Activated naive CD8-positive, alpha-beta T cell treated with anti-CD3 and anti-CD28 coated beads, Interleukin-2, amount 10 ng/mL, durations not matched to agents 7 days and 5 days (primary cell): ENCODE measurements at regions not wholly inside any gene's neighbourhood (a gene's known extent, or its start where the extent isn't known, plus 50 kb on each side); places are given as distances from the start of the nearest gene placed in this dataset.
A peak's percentile ranks its signal among the peaks of the same experiment; 100 is the strongest.

ENCODE experiments used
- ATAC-seq: fragments of 150-1000 bp; cut with Tn5 transposase; one replicate; pipeline ENCODE4 v1.10.0; 2021; ENCODE audit warnings: low read depth, moderate library complexity
- POLR2A ChIA-PET: fragments of 350-600 bp; sonication (Branson Sonifier 250); formaldehyde crosslinking; loops from one replicate; lab custom pipeline; 2021; ENCODE audit warnings: antibody characterized with exemption; lab: Charles Lee
- DNase-seq: peaks from one replicate; pipeline ENCODE4 v3.0.0; 2021
- H3K27ac Mint-ChIP-seq: one replicate; pipeline ENCODE4 v1.8.0; 2022; ENCODE audit warnings: mild to moderate bottlenecking, mixed read lengths
- H3K27me3 Mint-ChIP-seq: one replicate; pipeline ENCODE4 v1.8.0; 2022; ENCODE audit warnings: mild to moderate bottlenecking, moderate library complexity, mixed read lengths
- H3K36me3 Mint-ChIP-seq: one replicate; pipeline ENCODE4 v1.8.0; 2021; ENCODE audit warnings: mild to moderate bottlenecking, mixed read lengths
- H3K4me1 Mint-ChIP-seq: one replicate; pipeline ENCODE4 v1.8.0; 2021; ENCODE audit warnings: mixed read lengths
- H3K4me3 Mint-ChIP-seq: one replicate; pipeline ENCODE4 v1.8.0; 2022; ENCODE audit warnings: mild to moderate bottlenecking, moderate library complexity, mixed read lengths
- H3K9me3 Mint-ChIP-seq: one replicate; pipeline ENCODE4 v1.8.0; 2021; ENCODE audit warnings: mixed read lengths

GRCh38 chr3:177589911-177590381 lies 392.7 kb upstream of the TBL1XR1 start:
- H3K4me1 Mint-ChIP-seq = peaks cover 24% of the 10 kb centered on the region
- ATAC-seq (peak; percentile 65), DNase-seq (no peak)
- H3K4me3 Mint-ChIP-seq = peak overlapping the region; percentile 26
- H3K9me3 Mint-ChIP-seq = peaks cover 2% of the 10 kb centered on the region
- peak overlapping the region; percentile 63 for H3K27ac Mint-ChIP-seq
- H3K36me3 Mint-ChIP-seq = peaks cover 8% of the 10 kb centered on the region
- POLR2A ChIA-PET = interaction anchor here (1.3 kb wide), 1 partner anchor 9 kb away, joined by 4 read pairs; no protein-coding TSS in a partner anchor
- no peaks in the 10 kb centered on the region for H3K27me3 Mint-ChIP-seq

GRCh38 chr3:177590826-177591225 lies 393.5 kb upstream of the TBL1XR1 start:
- Mint-ChIP-seq H3K27me3 (no peaks in the 10 kb centered on the region), H3K4me1 (peaks cover 29% of the 10 kb centered on the region), H3K27ac (peak overlapping the region; percentile 70), H3K9me3 (peaks cover 2% of the 10 kb centered on the region), H3K4me3 (peak overlapping the region; percentile 55), H3K36me3 (peaks cover 7% of the 10 kb centered on the region)
- no peak for DNase-seq
- no peak for ATAC-seq
- POLR2A ChIA-PET = no interaction called here

- peaks cover 2% of the 10 kb centered on the region for H3K9me3 Mint-ChIP-seq
- H3K27me3 Mint-ChIP-seq = no peaks in the 10 kb centered on the region
- H3K4me3 Mint-ChIP-seq = peak overlapping the region; percentile 23
- peaks cover 6% of the 10 kb centered on the region for H3K36me3 Mint-ChIP-seq
- ATAC-seq = peak; percentile 44
- peaks cover 35% of the 10 kb centered on the region for H3K4me1 Mint-ChIP-seq
- POLR2A ChIA-PET = no interaction called here
- H3K27ac Mint-ChIP-seq = peak overlapping the region; percentile 65
- no peak for DNase-seq
Observed at GRCh38 chr3:177591379-177591778, 394.1 kb upstream of the TBL1XR1 start.

GRCh38 chr3:177594096-177594495 lies 396.8 kb upstream of the TBL1XR1 start:
- no peak overlapping the region for H3K27ac Mint-ChIP-seq
- no peak overlapping the region for H3K4me3 Mint-ChIP-seq
- no peaks in the 10 kb centered on the region for H3K27me3 Mint-ChIP-seq
- peaks cover 2% of the 10 kb centered on the region for H3K36me3 Mint-ChIP-seq
- no peaks in the 10 kb centered on the region for H3K9me3 Mint-ChIP-seq
- POLR2A ChIA-PET = no interaction called here
- ATAC-seq = no peak
- DNase-seq = no peak
- peaks cover 57% of the 10 kb centered on the region for H3K4me1 Mint-ChIP-seq

GRCh38 chr3:177595530-177596188 lies 398.4 kb upstream of the TBL1XR1 start:
- H3K4me3 Mint-ChIP-seq = no peak overlapping the region
- peaks cover 58% of the 10 kb centered on the region for H3K4me1 Mint-ChIP-seq
- POLR2A ChIA-PET = interaction anchor here (0.7 kb wide), 1 partner anchor 19 kb away, joined by 3 read pairs; no protein-coding TSS in a partner anchor
- no peak for DNase-seq
- no peaks in the 10 kb centered on the region for H3K27me3 Mint-ChIP-seq
- H3K27ac Mint-ChIP-seq = no peak overlapping the region
- no peaks in the 10 kb centered on the region for H3K9me3 Mint-ChIP-seq
- peaks cover 5% of the 10 kb centered on the region for H3K36me3 Mint-ChIP-seq
- no peak for ATAC-seq

GRCh38 chr3:177596248-177596815 lies 399.1 kb upstream of the TBL1XR1 start:
- no peak overlapping the region for H3K4me3 Mint-ChIP-seq
- H3K27ac Mint-ChIP-seq = peak overlapping the region; percentile 95
- no peaks in the 10 kb centered on the region for H3K9me3 Mint-ChIP-seq
- no peaks in the 10 kb centered on the region for H3K27me3 Mint-ChIP-seq
- peaks cover 6% of the 10 kb centered on the region for H3K36me3 Mint-ChIP-seq
- H3K4me1 Mint-ChIP-seq = peaks cover 55% of the 10 kb centered on the region
- no peak for ATAC-seq
- no peak for DNase-seq
- POLR2A ChIA-PET = no interaction called here

GRCh38 chr3:177596816-177597271 lies 399.6 kb upstream of the TBL1XR1 start:
- POLR2A ChIA-PET = interaction anchor here (1.2 to 1.3 kb wide), 2 partner anchors 58 to 399 kb away, joined by 4 to 5 read pairs; partner anchors contain the start of gene TBL1XR1
- Mint-ChIP-seq H3K36me3 (peaks cover 6% of the 10 kb centered on the region), H3K27me3 (no peaks in the 10 kb centered on the region), H3K4me3 (peak overlapping the region; percentile 79), H3K27ac (peak overlapping the region; percentile 95), H3K4me1 (peaks cover 51% of the 10 kb centered on the region), H3K9me3 (no peaks in the 10 kb centered on the region)
- no peak for ATAC-seq
- DNase-seq = no peak

GRCh38 chr3:177597311-177598096 lies 400.2 kb upstream of the TBL1XR1 start:
- peak; percentile 36 for DNase-seq
- POLR2A ChIA-PET = interaction anchor here (0.9 to 1.4 kb wide), 5 partner anchors 8 to 400 kb away, joined by 3 to 5 read pairs (median 4); partner anchors contain the start of gene TBL1XR1
- H3K27ac Mint-ChIP-seq = peak overlapping the region; percentile 95
- peaks cover 4% of the 10 kb centered on the region for H3K9me3 Mint-ChIP-seq
- H3K27me3 Mint-ChIP-seq = no peaks in the 10 kb centered on the region
- peaks cover 6% of the 10 kb centered on the region for H3K36me3 Mint-ChIP-seq
- ATAC-seq = peak; percentile 81
- H3K4me3 Mint-ChIP-seq = peak overlapping the region; percentile 79
- peaks cover 53% of the 10 kb centered on the region for H3K4me1 Mint-ChIP-seq

GRCh38 chr3:177598097-177598833 lies 401.0 kb upstream of the TBL1XR1 start:
- ATAC-seq (no peak), DNase-seq (no peak)
- Mint-ChIP-seq H3K36me3 (peaks cover 7% of the 10 kb centered on the region), H3K27me3 (no peaks in the 10 kb centered on the region), H3K4me1 (peaks cover 57% of the 10 kb centered on the region), H3K4me3 (peak overlapping the region; percentile 79), H3K27ac (peak overlapping the region; percentile 95), H3K9me3 (peaks cover 4% of the 10 kb centered on the region)
- POLR2A ChIA-PET = interaction anchor here (0.9 to 1.4 kb wide), 5 partner anchors 9 to 401 kb away, joined by 3 to 5 read pairs (median 4); partner anchors contain the start of gene TBL1XR1

GRCh38 chr3:177599326-177599725 lies 402.0 kb upstream of the TBL1XR1 start:
- no peak for DNase-seq
- POLR2A ChIA-PET = interaction anchor here (1.4 kb wide), 1 partner anchor 10 kb away, joined by 4 read pairs; no protein-coding TSS in a partner anchor
- Mint-ChIP-seq H3K9me3 (peaks cover 7% of the 10 kb centered on the region), H3K27me3 (no peaks in the 10 kb centered on the region), H3K4me3 (no peak overlapping the region), H3K36me3 (peaks cover 11% of the 10 kb centered on the region), H3K27ac (peak overlapping the region; percentile 57), H3K4me1 (peaks cover 62% of the 10 kb centered on the region)
- ATAC-seq = no peak

GRCh38 chr3:177599837-177600236 lies 402.6 kb upstream of the TBL1XR1 start:
- POLR2A ChIA-PET = no interaction called here

GRCh38 chr3:177600411-177600810 lies 403.1 kb upstream of the TBL1XR1 start:
- Mint-ChIP-seq H3K9me3 (peaks cover 10% of the 10 kb centered on the region), H3K27ac (no peak overlapping the region), H3K4me3 (no peak overlapping the region), H3K27me3 (no peaks in the 10 kb centered on the region), H3K36me3 (peaks cover 14% of the 10 kb centered on the region), H3K4me1 (peaks cover 63% of the 10 kb centered on the region)
- POLR2A ChIA-PET = no interaction called here
- ATAC-seq = no peak
- DNase-seq = no peak

More at GRCh38 chr3:177599837-177600236, 402.6 kb upstream of the TBL1XR1 start:
- Mint-ChIP-seq H3K27me3 (no peaks in the 10 kb centered on the region), H3K36me3 (peaks cover 12% of the 10 kb centered on the region), H3K9me3 (peaks cover 7% of the 10 kb centered on the region), H3K4me3 (no peak overlapping the region), H3K27ac (no peak overlapping the region), H3K4me1 (peaks cover 62% of the 10 kb centered on the region)
- ATAC-seq = no peak
- DNase-seq = no peak
